NCI-H345 treated with DMSO at 0.1 percent for 48 hours (cell line): ENCODE measurements at regions not wholly inside any gene's neighbourhood (a gene's known extent, or its start where the extent isn't known, plus 50 kb on each side); places are given as distances from the start of the nearest gene placed in this dataset.
A peak's percentile ranks its signal among the peaks of the same experiment; 100 is the strongest.

ENCODE experiments used
- DNase-seq: peaks from one replicate; lab custom pipeline; 2025; ENCODE audit not compliant: unreplicated experiment; lab: John Stamatoyannopoulos, UW

GRCh38 chr9:13719446-13719845, 440.0 kb upstream of the MPDZ start:
- DNase-seq: no peak

- DNase-seq: no peak
Measured at GRCh38 chr9:13718539-13718938, 439.0 kb upstream of the MPDZ start.

- no peak for DNase-seq
Measured at GRCh38 chr9:13718086-13718485, 438.6 kb upstream of the MPDZ start.

- no peak for DNase-seq
Measured at GRCh38 chr9:13717322-13718054, 438.0 kb upstream of the MPDZ start.

GRCh38 chr9:13716601-13717321, 437.3 kb upstream of the MPDZ start:
- no peak for DNase-seq

GRCh38 chr9:13716090-13716489, 436.6 kb upstream of the MPDZ start:
- DNase-seq: no peak

GRCh38 chr9:13715430-13715829, 435.9 kb upstream of the MPDZ start:
- no peak for DNase-seq

GRCh38 chr9:13707612-13708576, 428.4 kb upstream of the MPDZ start:
- no peak for DNase-seq

GRCh38 chr9:13705918-13706317, 426.4 kb upstream of the MPDZ start:
- no peak for DNase-seq

GRCh38 chr9:13705373-13705772, 425.9 kb upstream of the MPDZ start:
- DNase-seq: no peak

- no peak for DNase-seq
Measured at GRCh38 chr9:13690595-13690994, 411.1 kb upstream of the MPDZ start.

GRCh38 chr9:13689925-13690324, 410.4 kb upstream of the MPDZ start:
- no peak for DNase-seq

- peak; percentile 1 for DNase-seq
Measured at GRCh38 chr9:13688990-13689600, 409.6 kb upstream of the MPDZ start.

GRCh38 chr9:13688223-13688989, 408.9 kb upstream of the MPDZ start:
- DNase-seq: no peak

- DNase-seq: no peak
Measured at GRCh38 chr9:13684656-13685055, 405.2 kb upstream of the MPDZ start.

- DNase-seq: no peak
Measured at GRCh38 chr9:13677801-13678200, 398.3 kb upstream of the MPDZ start.

GRCh38 chr9:13675638-13676000, 396.1 kb upstream of the MPDZ start:
- DNase-seq: no peak

- no peak for DNase-seq
Measured at GRCh38 chr9:13674926-13675637, 395.6 kb upstream of the MPDZ start.

- no peak for DNase-seq
Measured at GRCh38 chr9:13673348-13673747, 393.9 kb upstream of the MPDZ start.
